Uterus (tissue), 2 donors: ENCODE measurements at regions not wholly inside any gene's neighbourhood (a gene's known extent, or its start where the extent isn't known, plus 50 kb on each side); places are given as distances from the start of the nearest gene placed in this dataset.
"Not testable (repeated sequence)": the region's sequence is repeated elsewhere in the genome, so short reads cannot be mapped to it uniquely, and the experiment has no call there.

Experiments used
- CTCF ChIP-seq, 4 experiments: fragments of 200-600 bp in 2 of 4; fragments of 450-650 bp in 2 of 4; sonication (generic) in 2 of 4; IDR thresholded peaks; one replicate each; pipeline ENCODE4 v1.5.1; 2016 to 2019; ENCODE audit warnings: antibody characterized with exemption in 4 of 4, mild to moderate bottlenecking in 2 of 4, moderate library complexity in 1 of 4
- POLR2A ChIP-seq, 2 donors: fragments of 450-650 bp; IDR thresholded peaks; one replicate each; pipeline ENCODE4 v1.6.1; 2016; ENCODE audit warnings: antibody characterized with exemption in 2 of 2, mild to moderate bottlenecking in 1 of 2, moderate library complexity in 1 of 2

- TF ChIP-seq CTCF, POLR2A (IDR thresholded peaks at IDR 0.05): not testable (repeated sequence)
Measured at GRCh38 chrY:11151724-11152123, 1549.3 kb upstream of the USP9Y start.
